Sigmoid colon (tissue), 6 donors: ENCODE measurements at regions not wholly inside any gene's neighbourhood (a gene's known extent, or its start where the extent isn't known, plus 50 kb on each side); places are given as distances from the start of the nearest gene placed in this dataset.

Experiments
- DNase-seq: peaks from one replicate; pipeline ENCODE4 v3.0.0-alpha.2; 2019
- H3K27ac ChIP-seq, 4 donors: fragments of 200-600 bp; sonication (generic); one replicate each; pipeline ENCODE4 v1.5.1; 2016 to 2019; ENCODE audit warnings: mild to moderate bottlenecking in 1 of 4
- H3K27me3 ChIP-seq, 3 donors: fragments of 200-600 bp; sonication (generic); one replicate each; pipeline ENCODE4 v1.5.1; 2019; ENCODE audit warnings: mild to moderate bottlenecking in 1 of 3
- H3K36me3 ChIP-seq, 4 donors: fragments of 200-600 bp; sonication (generic); one replicate each; pipeline ENCODE4 v1.5.1; 2016 to 2019
- H3K4me1 ChIP-seq, 4 donors: fragments of 200-600 bp; sonication (generic); one replicate each; pipeline ENCODE4 v1.5.1; 2017 to 2019
- H3K4me3 ChIP-seq, 4 donors: fragments of 200-600 bp; sonication (generic); one replicate each; pipeline ENCODE4 v1.5.1; 2017 to 2019; ENCODE audit warnings: mild to moderate bottlenecking in 2 of 4, moderate library complexity in 1 of 4
- H3K9me3 ChIP-seq, 4 donors: fragments of 200-600 bp in 3 of 4; sonication (generic) in 3 of 4; one replicate each; pipeline versions ENCODE4 v1.5.1 to v1.6.1; 2013 to 2019
- CTCF ChIP-seq, 4 experiments: fragments of 450-650 bp in 3 of 4; fragments of 200-600 bp in 1 of 4; IDR thresholded peaks; one replicate each; pipeline ENCODE4 v1.5.1; 2016 to 2019; ENCODE audit warnings: antibody characterized with exemption in 4 of 4, mild to moderate bottlenecking in 3 of 4, moderate library complexity in 2 of 4
- EP300 ChIP-seq, 4 donors: sonication (generic); formaldehyde crosslinking; IDR thresholded peaks; one replicate each; pipeline ENCODE4 v1.6.1; 2017; ENCODE audit warnings: antibody characterized with exemption in 4 of 4
- POLR2A ChIP-seq, 2 donors: fragments of 450-650 bp; IDR thresholded peaks; one replicate each; pipeline ENCODE4 v1.6.1; 2016; ENCODE audit warnings: antibody characterized with exemption in 2 of 2, mild to moderate bottlenecking in 2 of 2, moderate library complexity in 2 of 2
- POLR2AphosphoS5 ChIP-seq, 4 donors: sonication (generic); formaldehyde crosslinking; IDR thresholded peaks; one replicate each; pipeline ENCODE4 v1.6.1; 2017; ENCODE audit warnings: antibody characterized with exemption in 4 of 4
- WGBS, 2 donors: extraction: QIAGEN DNeasy Blood & Tissue Kit; methylation state at CpG; one replicate each; pipeline ENCODE4 v1.1.7; 2013; 5-methylcytosine and 5-hydroxymethylcytosine counted together
- intact Hi-C: fragments of 100-400 bp; cut with DNase I; formaldehyde crosslinking; loops from one replicate; pipeline ENCODE4 v1.15.1; 2023
- donor health status: healthy with polysubstance abuse.
- donor health status: healthy.

- DNase-seq: no peak
- Histone ChIP-seq H3K36me3 (no peaks in the 10 kb centered on the region), H3K27me3 (no peaks in the 10 kb centered on the region), H3K4me1 (no peaks in the 10 kb centered on the region), H3K27ac (no peak overlapping the region), H3K9me3 (no peaks in the 10 kb centered on the region), H3K4me3 (no peak overlapping the region)
- intact Hi-C loops: no loop called here
- 90 to 93% methylated on average over 1 of the region's 1 CpG for WGBS, 2 donors
- TF ChIP-seq CTCF (IDR thresholded peaks at IDR 0.05) (no peak), POLR2AphosphoS5 (IDR thresholded peaks at IDR 0.05) (no peak), EP300 (IDR thresholded peaks at IDR 0.05) (no peak), POLR2A (IDR thresholded peaks at IDR 0.05) (no peak)
Observed at GRCh38 chr13:50149932-50150331, 134.7 kb downstream of the KCNRG start.

- Histone ChIP-seq H3K4me3 (peak overlapping the region in 3 of 4 donors; percentile 0 to 4 (median 4)), H3K4me1 (no peaks in the 10 kb centered on the region), H3K36me3 (no peaks in the 10 kb centered on the region), H3K9me3 (no peaks in the 10 kb centered on the region), H3K27ac (no peak overlapping the region), H3K27me3 (no peaks in the 10 kb centered on the region)
- intact Hi-C loops: no loop called here
- DNase-seq: no peak
- WGBS, 2 donors: 55 to 60% methylated on average over 3 of the region's 3 CpGs
- TF ChIP-seq POLR2A (IDR thresholded peaks at IDR 0.05): no peak
- no peak for TF ChIP-seq CTCF (IDR thresholded peaks at IDR 0.05)
- no peak for TF ChIP-seq EP300 (IDR thresholded peaks at IDR 0.05)
- TF ChIP-seq POLR2AphosphoS5 (IDR thresholded peaks at IDR 0.05): no peak
Observed at GRCh38 chr13:50152224-50152623, 137.0 kb downstream of the KCNRG start.

- no peak for TF ChIP-seq CTCF (IDR thresholded peaks at IDR 0.05)
- no peak for TF ChIP-seq EP300 (IDR thresholded peaks at IDR 0.05)
- no peak for TF ChIP-seq POLR2A (IDR thresholded peaks at IDR 0.05)
- no peak for TF ChIP-seq POLR2AphosphoS5 (IDR thresholded peaks at IDR 0.05)
- WGBS, 2 donors: 31 to 61% methylated on average over 7 of the region's 7 CpGs
- H3K9me3 ChIP-seq: no peaks in the 10 kb centered on the region
- intact Hi-C loops: no loop called here
- H3K36me3 ChIP-seq: no peaks in the 10 kb centered on the region
- H3K27ac ChIP-seq: no peak overlapping the region
- peak overlapping the region in 3 of 4 donors; percentile 0 to 4 (median 4) for H3K4me3 ChIP-seq
- no peaks in the 10 kb centered on the region for H3K4me1 ChIP-seq
- DNase-seq: no peak
- H3K27me3 ChIP-seq: no peaks in the 10 kb centered on the region
Observed at GRCh38 chr13:50152655-50153309, 137.5 kb downstream of the KCNRG start.

- intact Hi-C loops: no loop called here
- no peak overlapping the region for H3K27ac ChIP-seq
- H3K9me3 ChIP-seq: no peaks in the 10 kb centered on the region
- no peaks in the 10 kb centered on the region for H3K4me1 ChIP-seq
- H3K36me3 ChIP-seq: no peaks in the 10 kb centered on the region
- H3K4me3 ChIP-seq: no peak overlapping the region
- 21 to 71% methylated on average over 2 of the region's 2 CpGs for WGBS, 2 donors
- no peak for DNase-seq
- no peak for TF ChIP-seq POLR2A (IDR thresholded peaks at IDR 0.05)
- no peak for TF ChIP-seq POLR2AphosphoS5 (IDR thresholded peaks at IDR 0.05)
- TF ChIP-seq EP300 (IDR thresholded peaks at IDR 0.05): no peak
- TF ChIP-seq CTCF (IDR thresholded peaks at IDR 0.05): no peak
- no peaks in the 10 kb centered on the region for H3K27me3 ChIP-seq
Observed at GRCh38 chr13:50153401-50153800, 138.2 kb downstream of the KCNRG start.

GRCh38 chr13:50153876-50154275 lies 138.6 kb downstream of the KCNRG start:
- Histone ChIP-seq H3K27me3 (no peaks in the 10 kb centered on the region), H3K4me3 (no peak overlapping the region), H3K27ac (no peak overlapping the region), H3K36me3 (no peaks in the 10 kb centered on the region), H3K9me3 (no peaks in the 10 kb centered on the region), H3K4me1 (no peaks in the 10 kb centered on the region)
- TF ChIP-seq POLR2A (IDR thresholded peaks at IDR 0.05): no peak
- no peak for TF ChIP-seq EP300 (IDR thresholded peaks at IDR 0.05)
- TF ChIP-seq CTCF (IDR thresholded peaks at IDR 0.05): no peak
- TF ChIP-seq POLR2AphosphoS5 (IDR thresholded peaks at IDR 0.05): no peak
- 77 to 85% methylated on average over 5 of the region's 5 CpGs for WGBS, 2 donors
- intact Hi-C loops: no loop called here
- no peak for DNase-seq
